A204.1 (cell line): ENCODE measurements at regions not wholly inside any gene's neighbourhood (a gene's known extent, or its start where the extent isn't known, plus 50 kb on each side); places are given as distances from the start of the nearest gene placed in this dataset.

ENCODE experiments used
- FAIRE-seq: peaks from 2 replicates; lab custom pipeline; 2012; peaks lifted over from hg19 to GRCh38; lab: Jason Lieb, UNC

DNA sequence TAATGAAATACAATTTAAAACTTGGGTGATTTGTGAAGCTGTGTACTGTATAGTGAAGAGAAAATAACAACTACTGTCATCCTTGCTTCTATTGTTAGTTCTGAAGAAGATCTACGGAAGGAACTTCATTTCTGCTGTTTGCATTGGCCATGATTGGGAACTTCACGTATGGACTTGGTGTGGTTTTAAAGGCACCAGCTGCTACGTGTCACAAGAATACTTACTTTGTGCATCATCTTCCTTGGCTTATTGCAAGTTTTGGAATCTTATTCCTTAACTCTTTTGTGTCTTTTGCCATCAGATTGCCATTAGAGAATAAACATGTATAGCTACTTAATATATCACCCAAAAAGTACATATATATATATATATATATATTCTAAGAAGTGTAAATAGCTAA, 75.0 kb upstream of the VEPH1 start:
- FAIRE-seq, result no peak

DNA sequence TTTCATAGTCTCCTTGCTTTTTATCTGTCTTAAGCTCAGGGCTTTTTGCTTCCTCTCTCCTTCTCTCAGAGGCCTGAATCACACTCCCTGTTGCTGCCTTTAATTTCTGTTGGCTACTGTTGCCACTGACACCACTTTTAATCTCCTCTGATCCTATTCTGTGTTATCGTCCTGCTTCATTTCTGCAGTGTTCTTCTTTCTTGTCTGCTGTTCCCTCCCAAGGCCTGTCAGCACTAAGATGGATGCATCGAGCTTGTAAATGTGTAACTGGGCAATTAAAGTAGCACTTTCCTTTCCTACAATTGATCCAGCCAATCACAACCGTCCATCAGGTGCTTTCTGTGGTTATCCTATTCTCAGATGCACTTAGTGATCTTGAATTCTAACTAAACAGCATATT, 71.3 kb upstream of the VEPH1 start:
- FAIRE-seq, result no peak

DNA sequence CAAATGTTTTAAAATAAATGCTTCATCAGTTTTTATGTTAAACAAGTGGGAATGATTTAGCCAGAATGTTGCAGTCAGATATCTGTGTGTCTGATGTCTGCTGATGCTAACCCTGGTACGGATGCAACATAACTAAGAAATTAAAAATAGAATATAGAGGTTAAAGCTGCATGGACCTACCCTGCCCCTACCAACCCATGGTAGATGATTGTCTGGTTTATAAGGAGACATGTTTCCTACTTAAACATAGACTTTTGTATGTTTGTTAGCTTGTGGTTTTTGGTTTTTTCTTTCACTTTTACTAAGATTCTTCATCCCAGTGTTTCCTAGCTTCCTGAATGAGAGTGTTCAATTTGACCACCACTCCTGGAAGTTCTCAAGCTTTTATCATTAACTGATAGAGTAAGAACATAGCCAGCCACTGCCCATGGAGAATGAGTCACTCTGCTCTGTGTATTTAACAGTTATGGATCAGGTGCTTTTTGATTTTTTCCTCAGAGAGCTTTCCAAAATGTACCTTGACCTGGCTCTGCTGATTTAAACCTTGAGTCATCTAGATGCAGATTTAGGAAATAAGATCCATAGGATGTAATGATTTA, 70.7 kb upstream of the VEPH1 start:
- FAIRE-seq, result no peak

DNA sequence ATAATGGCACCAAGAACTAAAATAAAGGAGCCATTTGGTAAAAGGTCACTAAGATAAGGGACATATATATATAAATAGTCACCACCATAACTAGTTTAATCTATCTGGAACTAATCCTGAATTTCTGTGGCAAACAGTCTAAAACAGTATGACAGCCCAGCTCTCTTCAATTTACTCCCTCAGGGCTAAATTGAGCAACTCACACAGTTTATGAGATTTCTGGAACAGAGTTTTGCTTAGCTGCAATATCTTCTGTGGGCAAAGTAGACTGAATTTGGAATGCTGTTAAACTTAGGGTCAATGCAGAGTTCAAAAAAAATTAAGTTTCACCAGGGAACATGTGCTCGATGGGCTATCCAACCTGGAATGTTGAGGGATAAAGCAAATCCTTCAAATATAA, 70.1 kb upstream of the VEPH1 start:
- FAIRE-seq, result no peak

DNA sequence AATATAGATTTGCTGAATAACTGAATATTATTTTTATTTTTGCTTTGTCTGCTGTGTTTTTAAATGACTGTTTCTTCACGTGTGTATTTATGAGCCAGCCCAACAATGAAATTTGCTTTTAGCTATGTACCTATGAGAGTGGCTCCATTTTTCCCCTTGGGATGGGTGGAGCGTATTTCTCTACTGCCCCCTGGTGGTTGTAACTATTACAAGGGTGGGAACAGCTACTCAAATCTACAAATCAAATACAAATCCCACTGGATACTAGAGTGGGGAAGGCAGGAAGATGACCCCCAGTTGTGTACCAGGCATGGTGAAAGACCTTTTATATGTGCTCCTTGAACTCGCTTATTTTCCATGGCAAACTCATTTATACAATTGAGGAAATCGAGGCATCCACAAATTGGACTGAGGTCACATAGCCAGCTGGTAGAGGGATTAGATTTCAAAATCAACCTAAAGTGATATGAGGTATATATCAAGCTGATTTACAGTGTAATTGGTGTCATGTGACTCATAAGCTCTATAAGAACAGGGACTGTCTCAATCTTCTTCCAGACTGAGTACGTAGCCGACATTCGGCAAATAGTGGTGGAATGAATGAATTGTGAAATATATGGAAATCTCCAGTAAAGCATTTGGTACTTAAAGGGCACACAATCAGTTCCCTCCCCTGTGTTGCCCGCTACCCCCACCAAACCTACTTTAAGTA, 69.5 kb upstream of the VEPH1 start:
- FAIRE-seq, result no peak

DNA sequence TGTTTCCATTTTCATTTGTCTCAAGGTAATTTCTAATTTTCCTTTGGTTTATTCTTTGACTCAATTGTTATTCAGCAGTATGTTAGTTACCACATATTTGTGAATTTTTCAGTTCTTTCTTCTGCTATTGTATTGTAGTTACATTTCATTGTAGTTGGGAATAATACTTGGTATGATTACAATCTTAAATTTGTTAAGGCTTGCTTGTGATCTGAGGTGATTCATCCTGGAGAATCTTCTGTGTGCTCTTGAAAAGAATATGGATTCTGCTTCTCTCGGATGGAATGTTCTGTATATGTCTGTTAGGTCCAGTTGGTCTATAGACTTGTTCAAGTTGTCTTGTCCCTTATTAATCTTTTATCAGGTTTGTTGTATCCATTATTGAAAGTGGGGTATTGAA, 63.4 kb upstream of the VEPH1 start:
- no peak for FAIRE-seq

DNA sequence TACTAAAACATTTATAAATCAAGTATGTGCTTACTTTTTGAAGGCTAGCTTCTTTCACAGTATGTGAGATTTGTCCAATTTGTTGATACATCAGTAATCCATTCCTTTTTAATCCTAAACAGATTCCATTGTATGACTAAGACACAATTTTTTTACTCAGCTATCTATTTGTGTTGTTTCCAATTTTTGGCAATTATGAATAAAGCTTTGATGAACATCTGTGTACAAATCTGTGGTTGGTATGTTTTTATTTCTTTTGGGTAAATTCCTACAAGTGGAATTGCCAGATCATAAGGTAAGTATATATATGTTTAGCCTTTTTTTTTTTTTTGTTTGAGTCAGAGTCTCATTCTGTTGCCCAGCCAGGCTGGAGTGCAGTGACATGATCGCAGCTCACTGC, 56.2 kb upstream of the VEPH1 start:
- no peak for FAIRE-seq
